ENCODE measurements at regions not wholly inside any gene's neighbourhood (a gene's known extent, or its start where the extent isn't known, plus 50 kb on each side); places are given as distances from the start of the nearest gene placed in this dataset.

DNA sequence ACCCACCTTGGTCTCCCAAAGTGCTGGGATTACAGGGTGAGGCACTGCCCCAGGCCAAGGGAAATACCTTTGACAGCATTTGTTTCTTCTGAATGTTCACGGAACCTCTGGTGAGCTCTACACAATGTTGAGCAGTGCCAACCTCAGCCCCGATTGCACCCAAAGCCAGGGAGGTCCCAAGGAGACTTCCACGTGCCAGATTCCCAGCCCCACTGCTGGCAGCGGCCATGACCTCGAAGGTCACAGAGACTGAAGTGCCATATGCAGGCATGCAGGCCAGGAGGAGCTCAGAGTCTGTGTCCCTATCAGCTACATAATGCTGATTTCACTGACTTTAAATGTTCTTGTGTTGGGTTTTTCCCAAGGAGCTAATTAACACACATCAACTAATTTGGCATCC lies 226.4 kb upstream of the FOXF1 start:
- TF ChIP-seq EGR1 (IDR thresholded peaks at IDR 0.05), result no peak
- no peak for TF ChIP-seq NFIC (IDR thresholded peaks at IDR 0.05)
- TF ChIP-seq TEAD4 (IDR thresholded peaks at IDR 0.05), result no peak
- no peak for TF ChIP-seq FOXM1 (IDR thresholded peaks at IDR 0.05; ENCODE audit: borderline replicate concordance, low read depth)
- TF ChIP-seq EP300 (IDR thresholded peaks at IDR 0.05; ENCODE audit: borderline replicate concordance), result no peak
- TF ChIP-seq TCF12 (IDR thresholded peaks at IDR 0.05; ENCODE audit: low read depth), result no peak
- TF ChIP-seq CREB1 (IDR thresholded peaks at IDR 0.05; ENCODE audit: low read depth), result no peak
- TF ChIP-seq, protein P1, sequence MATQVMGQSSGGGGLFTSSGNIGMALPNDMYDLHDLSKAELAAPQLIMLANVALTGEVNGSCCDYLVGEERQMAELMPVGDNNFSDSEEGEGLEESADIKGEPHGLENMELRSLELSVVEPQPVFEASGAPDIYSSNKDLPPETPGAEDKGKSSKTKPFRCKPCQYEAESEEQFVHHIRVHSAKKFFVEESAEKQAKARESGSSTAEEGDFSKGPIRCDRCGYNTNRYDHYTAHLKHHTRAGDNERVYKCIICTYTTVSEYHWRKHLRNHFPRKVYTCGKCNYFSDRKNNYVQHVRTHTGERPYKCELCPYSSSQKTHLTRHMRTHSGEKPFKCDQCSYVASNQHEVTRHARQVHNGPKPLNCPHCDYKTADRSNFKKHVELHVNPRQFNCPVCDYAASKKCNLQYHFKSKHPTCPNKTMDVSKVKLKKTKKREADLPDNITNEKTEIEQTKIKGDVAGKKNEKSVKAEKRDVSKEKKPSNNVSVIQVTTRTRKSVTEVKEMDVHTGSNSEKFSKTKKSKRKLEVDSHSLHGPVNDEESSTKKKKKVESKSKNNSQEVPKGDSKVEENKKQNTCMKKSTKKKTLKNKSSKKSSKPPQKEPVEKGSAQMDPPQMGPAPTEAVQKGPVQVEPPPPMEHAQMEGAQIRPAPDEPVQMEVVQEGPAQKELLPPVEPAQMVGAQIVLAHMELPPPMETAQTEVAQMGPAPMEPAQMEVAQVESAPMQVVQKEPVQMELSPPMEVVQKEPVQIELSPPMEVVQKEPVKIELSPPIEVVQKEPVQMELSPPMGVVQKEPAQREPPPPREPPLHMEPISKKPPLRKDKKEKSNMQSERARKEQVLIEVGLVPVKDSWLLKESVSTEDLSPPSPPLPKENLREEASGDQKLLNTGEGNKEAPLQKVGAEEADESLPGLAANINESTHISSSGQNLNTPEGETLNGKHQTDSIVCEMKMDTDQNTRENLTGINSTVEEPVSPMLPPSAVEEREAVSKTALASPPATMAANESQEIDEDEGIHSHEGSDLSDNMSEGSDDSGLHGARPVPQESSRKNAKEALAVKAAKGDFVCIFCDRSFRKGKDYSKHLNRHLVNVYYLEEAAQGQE (IDR thresholded peaks at IDR 0.05; ENCODE audit: low read depth), result no peak
- no peak for TF ChIP-seq TAF1 (IDR thresholded peaks at IDR 0.05; ENCODE audit: low read depth)
- no peak for TF ChIP-seq RAD21 (IDR thresholded peaks at IDR 0.05; ENCODE audit: low read depth)
- no peak for TF ChIP-seq CEBPB (IDR thresholded peaks at IDR 0.05)
- no peak for TF ChIP-seq ZBTB7A (IDR thresholded peaks at IDR 0.05; ENCODE audit: low read depth)
- TF ChIP-seq, protein P2, sequence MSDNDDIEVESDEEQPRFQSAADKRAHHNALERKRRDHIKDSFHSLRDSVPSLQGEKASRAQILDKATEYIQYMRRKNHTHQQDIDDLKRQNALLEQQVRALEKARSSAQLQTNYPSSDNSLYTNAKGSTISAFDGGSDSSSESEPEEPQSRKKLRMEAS (IDR thresholded peaks at IDR 0.05), result no peak
- TF ChIP-seq YY1 (IDR thresholded peaks at IDR 0.05; ENCODE audit: low read depth), result no peak
- TF ChIP-seq, protein P3, sequence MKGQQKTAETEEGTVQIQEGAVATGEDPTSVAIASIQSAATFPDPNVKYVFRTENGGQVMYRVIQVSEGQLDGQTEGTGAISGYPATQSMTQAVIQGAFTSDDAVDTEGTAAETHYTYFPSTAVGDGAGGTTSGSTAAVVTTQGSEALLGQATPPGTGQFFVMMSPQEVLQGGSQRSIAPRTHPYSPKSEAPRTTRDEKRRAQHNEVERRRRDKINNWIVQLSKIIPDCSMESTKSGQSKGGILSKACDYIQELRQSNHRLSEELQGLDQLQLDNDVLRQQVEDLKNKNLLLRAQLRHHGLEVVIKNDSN (IDR thresholded peaks at IDR 0.05), result no peak

DNA sequence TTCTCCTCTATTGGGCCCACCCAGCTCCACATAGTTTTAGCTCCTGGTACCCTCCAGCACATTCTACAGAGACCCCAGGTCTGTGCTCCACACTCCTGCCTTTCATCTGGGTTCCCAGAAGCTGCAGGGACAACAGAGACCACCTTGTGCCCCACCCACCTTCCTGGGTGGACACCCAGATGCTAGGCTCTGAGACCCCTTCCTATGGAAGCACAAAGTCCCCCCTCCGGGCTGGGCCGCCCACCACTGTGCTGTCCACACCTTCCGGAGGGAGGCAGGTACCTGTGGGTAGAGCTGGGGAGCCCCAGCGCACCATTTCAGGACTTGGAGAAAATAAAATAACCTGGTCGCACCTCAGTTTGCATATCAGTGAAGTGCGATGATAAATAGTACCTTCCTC lies 224.9 kb upstream of the FOXF1 start:
- TF ChIP-seq, protein P3 (IDR thresholded peaks at IDR 0.05), result no peak
- TF ChIP-seq, protein P2 (IDR thresholded peaks at IDR 0.05), result no peak
- TF ChIP-seq YY1 (IDR thresholded peaks at IDR 0.05; ENCODE audit: low read depth) (no peak), CREB1 (IDR thresholded peaks at IDR 0.05; ENCODE audit: low read depth) (no peak), NFIC (IDR thresholded peaks at IDR 0.05) (no peak), RAD21 (IDR thresholded peaks at IDR 0.05; ENCODE audit: low read depth) (no peak), EP300 (IDR thresholded peaks at IDR 0.05; ENCODE audit: borderline replicate concordance) (no peak), TCF12 (IDR thresholded peaks at IDR 0.05; ENCODE audit: low read depth) (no peak), FOXM1 (IDR thresholded peaks at IDR 0.05; ENCODE audit: borderline replicate concordance, low read depth) (no peak), TAF1 (IDR thresholded peaks at IDR 0.05; ENCODE audit: low read depth) (no peak), TEAD4 (IDR thresholded peaks at IDR 0.05) (no peak), ZBTB7A (IDR thresholded peaks at IDR 0.05; ENCODE audit: low read depth) (no peak), CEBPB (IDR thresholded peaks at IDR 0.05) (no peak), EGR1 (IDR thresholded peaks at IDR 0.05) (no peak)
- TF ChIP-seq, protein P1 (IDR thresholded peaks at IDR 0.05; ENCODE audit: low read depth), result no peak

DNA sequence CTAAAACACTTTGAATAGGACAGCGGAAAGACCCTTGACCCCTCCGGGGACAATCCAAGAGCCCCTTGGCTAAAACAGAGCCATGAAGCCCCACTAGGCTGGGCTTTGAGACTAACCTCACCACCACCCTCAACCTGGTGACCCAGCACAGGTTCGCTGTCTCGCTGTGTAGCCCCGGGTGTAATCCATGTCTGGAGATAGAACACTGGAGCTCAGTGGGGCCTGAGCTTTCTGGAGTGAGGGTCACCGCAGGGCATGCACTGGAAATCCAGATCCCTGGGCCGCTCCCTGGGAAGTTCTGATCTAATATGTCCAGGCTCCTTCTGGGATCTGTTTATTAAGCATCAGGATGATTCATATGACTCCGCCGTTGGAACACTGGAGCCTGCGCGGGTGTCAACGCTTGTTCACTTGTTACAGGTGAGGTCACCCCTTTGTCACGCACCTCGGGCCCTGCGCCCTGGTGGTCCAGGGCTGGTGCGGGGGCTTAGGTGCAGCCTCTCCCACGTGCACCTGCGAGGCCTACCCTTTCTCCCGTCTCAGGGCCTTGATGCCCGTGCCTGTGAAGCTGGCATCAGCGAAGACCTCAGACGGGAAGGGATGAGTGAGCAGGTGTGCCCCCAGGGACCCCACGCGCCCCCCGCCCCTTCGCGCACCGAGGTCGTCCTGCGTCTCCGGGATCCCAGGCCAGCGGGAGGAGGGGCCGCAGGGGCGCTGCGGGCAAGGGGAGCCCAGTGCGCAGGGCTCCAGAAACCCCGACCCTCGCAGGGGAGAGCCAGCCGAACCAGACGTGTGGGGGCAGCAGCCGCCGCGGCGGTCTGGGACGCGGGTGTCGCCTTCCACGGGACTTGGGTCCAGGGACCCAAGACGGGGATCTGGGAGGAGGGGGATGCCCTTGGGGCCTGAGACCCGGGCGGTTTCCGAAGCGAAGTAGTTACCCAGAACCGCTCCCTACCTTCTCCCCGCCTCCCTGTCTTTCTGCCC lies 224.1 kb upstream of the FOXF1 start:
- no peak for TF ChIP-seq TAF1 (IDR thresholded peaks at IDR 0.05; ENCODE audit: low read depth)

DNA sequence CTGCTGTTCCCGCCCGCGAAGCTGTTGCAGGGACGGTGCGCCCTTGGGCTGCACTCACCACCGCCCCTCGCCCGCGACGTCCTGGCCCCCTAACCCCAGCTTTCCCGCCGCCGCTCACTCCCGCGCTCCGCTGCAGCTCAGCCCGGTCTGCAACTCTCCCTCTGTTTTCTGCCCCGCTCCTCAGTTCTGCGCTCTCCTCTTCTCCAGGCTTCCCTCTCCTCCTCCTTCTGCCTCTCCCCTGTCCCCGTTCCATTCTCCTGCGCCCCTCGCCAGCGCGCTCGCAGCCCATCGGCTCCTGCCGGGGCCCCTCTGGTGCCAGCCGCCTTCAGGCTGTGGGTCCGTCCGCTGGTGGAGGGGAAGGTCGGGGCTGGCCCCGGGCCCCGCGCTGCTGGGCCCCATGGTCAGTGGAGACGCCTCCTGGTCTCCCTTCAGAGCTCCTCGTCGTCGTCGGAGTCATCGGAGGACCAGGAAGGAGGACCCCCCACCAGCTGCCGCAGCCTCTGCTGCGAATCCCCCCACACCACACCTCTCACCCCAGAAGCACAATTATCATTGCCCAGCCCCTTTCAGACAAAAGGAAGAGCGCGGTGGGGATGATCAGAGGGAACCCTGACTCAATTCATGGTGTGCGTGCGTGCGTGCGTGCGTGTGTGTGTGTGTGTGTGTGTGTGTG lies 223.2 kb upstream of the FOXF1 start:
- TF ChIP-seq TCF12 (IDR thresholded peaks at IDR 0.05; ENCODE audit: low read depth) (no peak), ZBTB7A (IDR thresholded peaks at IDR 0.05; ENCODE audit: low read depth) (no peak), TEAD4 (IDR thresholded peaks at IDR 0.05) (no peak), RAD21 (IDR thresholded peaks at IDR 0.05; ENCODE audit: low read depth) (no peak), NFIC (IDR thresholded peaks at IDR 0.05) (no peak), CREB1 (IDR thresholded peaks at IDR 0.05; ENCODE audit: low read depth) (no peak), EGR1 (IDR thresholded peaks at IDR 0.05) (no peak), FOXM1 (IDR thresholded peaks at IDR 0.05; ENCODE audit: borderline replicate concordance, low read depth) (no peak)
- TF ChIP-seq, protein P1 (IDR thresholded peaks at IDR 0.05; ENCODE audit: low read depth), result no peak

All from Ishikawa (cell line).